Neuronal stem cell (in vitro differentiated cells): ENCODE measurements at regions not wholly inside any gene's neighbourhood (a gene's known extent, or its start where the extent isn't known, plus 50 kb on each side); places are given as distances from the start of the nearest gene placed in this dataset.

Experiments used
- DNase-seq: peaks from one replicate; pipeline ENCODE4 v3.0.0-alpha.2; 2013; ENCODE audit warnings: low spot score
- H2AFZ ChIP-seq: one replicate; pipeline ENCODE4 v1.6.1; 2013; ENCODE audit warnings: mild to moderate bottlenecking, low read length, inconsistent platforms
- H2AK5ac ChIP-seq: 2 replicates; pipeline ENCODE4 v1.6.1; 2013; ENCODE audit warnings: low read depth, mild to moderate bottlenecking, inconsistent platforms, low read length, moderate library complexity, mixed read lengths
- H2BK120ac ChIP-seq: 2 replicates; pipeline ENCODE4 v1.6.1; 2013; ENCODE audit warnings: low read depth, mild to moderate bottlenecking, inconsistent platforms, low read length, moderate library complexity, mixed read lengths
- H2BK12ac ChIP-seq: one replicate; pipeline ENCODE4 v1.6.1; 2013; ENCODE audit warnings: low read length, inconsistent platforms
- H2BK15ac ChIP-seq: 2 replicates; pipeline ENCODE4 v1.6.1; 2013; ENCODE audit warnings: mild to moderate bottlenecking, low read length, inconsistent platforms, mixed read lengths
- H2BK5ac ChIP-seq: one replicate; pipeline ENCODE4 v1.6.1; 2013; ENCODE audit warnings: inconsistent platforms, mild to moderate bottlenecking, low read length, moderate library complexity
- H3K14ac ChIP-seq: one replicate; pipeline ENCODE4 v1.6.1; 2013; ENCODE audit warnings: low read length, inconsistent platforms
- H3K18ac ChIP-seq: 2 replicates; pipeline ENCODE4 v1.6.1; 2013; ENCODE audit warnings: low read length, inconsistent platforms
- H3K23ac ChIP-seq: 2 replicates; pipeline ENCODE4 v1.6.1; 2013; ENCODE audit warnings: low read depth, mild to moderate bottlenecking, mixed read lengths, low read length, inconsistent platforms; ENCODE audit not compliant: poor library complexity
- H3K27ac ChIP-seq: replicated peaks from 3 replicates; pipeline ENCODE4 v1.5.1; 2013; ENCODE audit warnings: low read length, inconsistent platforms
- H3K27me3 ChIP-seq, 3 experiments: 2 replicates each; pipeline ENCODE4 v1.6.1; 2013; ENCODE audit warnings: low read length in 3 of 3, mild to moderate bottlenecking in 2 of 3, inconsistent platforms in 1 of 3, low read depth in 1 of 3, mixed read lengths in 1 of 3, moderate library complexity in 1 of 3; ENCODE audit not compliant: control insufficient read depth in 3 of 3, insufficient read depth in 3 of 3
- H3K36me3 ChIP-seq, 2 donors: replicated peaks in 1 of 2; 2 replicates each; pipeline ENCODE4 v1.6.1; 2013; ENCODE audit warnings: low read length in 2 of 2; ENCODE audit not compliant: control insufficient read depth in 2 of 2, insufficient read depth in 2 of 2
- H3K4ac ChIP-seq: 2 replicates; pipeline ENCODE4 v1.6.1; 2013; ENCODE audit warnings: inconsistent platforms, mild to moderate bottlenecking, low read length, moderate library complexity
- H3K4me1 ChIP-seq, 2 donors: 1 replicate in 1 of 2; 2 replicates in 1 of 2; pipeline ENCODE4 v1.6.1; 2013; ENCODE audit warnings: low read length in 2 of 2, low read depth in 1 of 2; ENCODE audit not compliant: control insufficient read depth in 2 of 2, insufficient read depth in 1 of 2
- H3K4me2 ChIP-seq: one replicate; pipeline ENCODE4 v1.6.1; 2013; ENCODE audit warnings: mild to moderate bottlenecking, low read length, inconsistent platforms; ENCODE audit not compliant: insufficient read depth, poor library complexity, severe bottlenecking
- H3K4me3 ChIP-seq, 2 donors: 2 replicates each; pipeline ENCODE4 v1.5.1; 2013; ENCODE audit warnings: low read length in 2 of 2, mild to moderate bottlenecking in 2 of 2, inconsistent platforms in 1 of 2, moderate library complexity in 1 of 2
- H3K79me1 ChIP-seq: one replicate; pipeline ENCODE4 v1.6.1; 2013; ENCODE audit warnings: low read depth, mild to moderate bottlenecking, inconsistent platforms, low read length, moderate library complexity
- H3K9ac ChIP-seq: one replicate; pipeline ENCODE4 v1.6.1; 2013; ENCODE audit warnings: mild to moderate bottlenecking, low read depth, low read length, inconsistent platforms; ENCODE audit not compliant: poor library complexity
- H3K9me3 ChIP-seq, 2 donors: replicated peaks in 1 of 2; 2 replicates each; pipeline versions ENCODE3 to v1.6.1; 2013; ENCODE audit warnings: low read length in 2 of 2, mild to moderate bottlenecking in 2 of 2, inconsistent platforms in 1 of 2, low read depth in 1 of 2, mixed read lengths in 1 of 2, moderate library complexity in 1 of 2; ENCODE audit not compliant: control insufficient read depth in 2 of 2, insufficient read depth in 1 of 2
- H4K8ac ChIP-seq: one replicate; pipeline ENCODE4 v1.6.1; 2013; ENCODE audit warnings: low read depth, mild to moderate bottlenecking, inconsistent platforms, low read length, moderate library complexity
- H4K91ac ChIP-seq: one replicate; pipeline ENCODE4 v1.6.1; 2013; ENCODE audit warnings: low read length, low read depth, mild to moderate bottlenecking, inconsistent platforms; ENCODE audit not compliant: poor library complexity
- WGBS, 2 donors: extraction: QIAGEN DNeasy Blood & Tissue Kit; methylation state at CpG; one replicate each; pipeline ENCODE4 v1.1.7; 2013; ENCODE audit warnings: missing lambda C conversion rate in 2 of 2, mixed read lengths in 1 of 2; ENCODE audit not compliant: insufficient read length in 2 of 2, insufficient replicate concordance in 1 of 2; ENCODE audit errors: extremely low coverage in 2 of 2; 5-methylcytosine and 5-hydroxymethylcytosine counted together

GRCh38 chr9:78544230-78544629, 247.3 kb downstream of the PSAT1 start:
- no peak overlapping the region for H2BK15ac ChIP-seq
- peak overlapping the region; percentile 67 for H3K27ac ChIP-seq
- no peak overlapping the region for H3K23ac ChIP-seq
- no peak overlapping the region for H2AK5ac ChIP-seq
- H3K79me1 ChIP-seq: no peaks in the 10 kb centered on the region
- H3K4ac ChIP-seq: no peak overlapping the region
- no peak overlapping the region for H4K91ac ChIP-seq
- no peaks in the 10 kb centered on the region for H3K36me3 ChIP-seq
- H4K8ac ChIP-seq: no peak overlapping the region
- H3K14ac ChIP-seq: no peak overlapping the region
- H3K18ac ChIP-seq: no peak overlapping the region
- H2BK5ac ChIP-seq: no peak overlapping the region
- H3K27me3 ChIP-seq: no peaks in the 10 kb centered on the region
- peaks cover 7 to 10% of the 10 kb centered on the region in 2 donors for H3K4me1 ChIP-seq
- H2AFZ ChIP-seq: peak overlapping the region; percentile 60
- H3K9me3 ChIP-seq: peaks cover 0 to 2% of the 10 kb centered on the region in 2 donors
- no peak overlapping the region for H2BK120ac ChIP-seq
- no CpG with 5 or more reads among the region's 5 CpGs for WGBS, 2 donors
- no peak overlapping the region for H2BK12ac ChIP-seq
- H3K9ac ChIP-seq: no peak overlapping the region
- no peak overlapping the region for H3K4me3 ChIP-seq
- H3K4me2 ChIP-seq: no peak overlapping the region
- DNase-seq: no peak

GRCh38 chr9:78547831-78548230, 250.9 kb downstream of the PSAT1 start:
- no peak overlapping the region for H3K18ac ChIP-seq
- H3K4me2 ChIP-seq: no peak overlapping the region
- H3K27me3 ChIP-seq: no peaks in the 10 kb centered on the region
- H2AK5ac ChIP-seq: no peak overlapping the region
- no peak overlapping the region for H3K9ac ChIP-seq
- H3K27ac ChIP-seq: no peak overlapping the region
- no peaks in the 10 kb centered on the region for H3K79me1 ChIP-seq
- H4K8ac ChIP-seq: no peak overlapping the region
- no peak overlapping the region for H3K4me3 ChIP-seq
- no peak for DNase-seq
- H3K36me3 ChIP-seq: no peaks in the 10 kb centered on the region
- H3K4ac ChIP-seq: no peak overlapping the region
- H2BK15ac ChIP-seq: no peak overlapping the region
- H3K4me1 ChIP-seq: peaks cover 2% of the 10 kb centered on the region in 2 donors
- no peak overlapping the region for H3K14ac ChIP-seq
- no CpG with 5 or more reads among the region's 1 CpG for WGBS, 2 donors
- no peak overlapping the region for H2BK12ac ChIP-seq
- H4K91ac ChIP-seq: no peak overlapping the region
- peaks cover 0 to 2% of the 10 kb centered on the region in 2 donors for H3K9me3 ChIP-seq
- no peak overlapping the region for H2BK5ac ChIP-seq
- no peak overlapping the region for H2AFZ ChIP-seq
- no peak overlapping the region for H3K23ac ChIP-seq
- H2BK120ac ChIP-seq: no peak overlapping the region

GRCh38 chr9:78548670-78549069, 251.7 kb downstream of the PSAT1 start:
- H2BK120ac ChIP-seq: no peak overlapping the region
- no peak overlapping the region for H3K9ac ChIP-seq
- H3K18ac ChIP-seq: no peak overlapping the region
- H2AFZ ChIP-seq: no peak overlapping the region
- no peak overlapping the region for H4K8ac ChIP-seq
- WGBS, 2 donors: no CpG with 5 or more reads among the region's 3 CpGs
- no peak overlapping the region for H3K4me3 ChIP-seq
- H3K36me3 ChIP-seq: no peaks in the 10 kb centered on the region
- H2AK5ac ChIP-seq: no peak overlapping the region
- no peak overlapping the region for H3K23ac ChIP-seq
- H3K4me1 ChIP-seq: peaks cover 0 to 4% of the 10 kb centered on the region in 2 donors
- H2BK12ac ChIP-seq: no peak overlapping the region
- no peak overlapping the region for H4K91ac ChIP-seq
- no peak overlapping the region for H3K4me2 ChIP-seq
- H2BK15ac ChIP-seq: no peak overlapping the region
- H3K9me3 ChIP-seq: peaks cover 0 to 2% of the 10 kb centered on the region in 2 donors
- H3K27me3 ChIP-seq: no peaks in the 10 kb centered on the region
- H3K4ac ChIP-seq: no peak overlapping the region
- no peak overlapping the region for H3K27ac ChIP-seq
- no peak overlapping the region for H3K14ac ChIP-seq
- DNase-seq: no peak
- H3K79me1 ChIP-seq: no peaks in the 10 kb centered on the region
- no peak overlapping the region for H2BK5ac ChIP-seq

GRCh38 chr9:78549711-78550110, 252.8 kb downstream of the PSAT1 start:
- H3K9me3 ChIP-seq: peaks cover 0 to 2% of the 10 kb centered on the region in 2 donors
- H3K27ac ChIP-seq: no peak overlapping the region
- H3K4me1 ChIP-seq: peaks cover 0 to 4% of the 10 kb centered on the region in 2 donors
- no peak overlapping the region for H2AFZ ChIP-seq
- no peak for DNase-seq
- H2BK15ac ChIP-seq: no peak overlapping the region
- H3K23ac ChIP-seq: no peak overlapping the region
- no peak overlapping the region for H3K4me3 ChIP-seq
- no peaks in the 10 kb centered on the region for H3K36me3 ChIP-seq
- no peak overlapping the region for H2BK120ac ChIP-seq
- H4K8ac ChIP-seq: no peak overlapping the region
- no peak overlapping the region for H3K4ac ChIP-seq
- H3K18ac ChIP-seq: no peak overlapping the region
- WGBS, 2 donors: no CpG with 5 or more reads among the region's 3 CpGs
- H3K4me2 ChIP-seq: no peak overlapping the region
- H2AK5ac ChIP-seq: no peak overlapping the region
- H4K91ac ChIP-seq: no peak overlapping the region
- no peaks in the 10 kb centered on the region for H3K79me1 ChIP-seq
- no peak overlapping the region for H2BK12ac ChIP-seq
- no peak overlapping the region for H3K14ac ChIP-seq
- no peak overlapping the region for H3K9ac ChIP-seq
- H3K27me3 ChIP-seq: no peaks in the 10 kb centered on the region
- H2BK5ac ChIP-seq: no peak overlapping the region
